GM18507 (cell line): ENCODE measurements at regions not wholly inside any gene's neighbourhood (a gene's known extent, or its start where the extent isn't known, plus 50 kb on each side); places are given as distances from the start of the nearest gene placed in this dataset.
"Not testable (repeated sequence)": the region's sequence is repeated elsewhere in the genome, so short reads cannot be mapped to it uniquely, and the experiment has no call there.

Experiments used
- DNase-seq: peaks from one replicate; pipeline ENCODE4 v3.0.0; 2011; ENCODE audit warnings: low read depth; ENCODE audit not compliant: insufficient read length; ENCODE audit errors: extremely low spot score
- FAIRE-seq: peaks from 2 replicates; lab custom pipeline; 2011; peaks lifted over from hg19 to GRCh38; lab: Jason Lieb, UNC

DNA sequence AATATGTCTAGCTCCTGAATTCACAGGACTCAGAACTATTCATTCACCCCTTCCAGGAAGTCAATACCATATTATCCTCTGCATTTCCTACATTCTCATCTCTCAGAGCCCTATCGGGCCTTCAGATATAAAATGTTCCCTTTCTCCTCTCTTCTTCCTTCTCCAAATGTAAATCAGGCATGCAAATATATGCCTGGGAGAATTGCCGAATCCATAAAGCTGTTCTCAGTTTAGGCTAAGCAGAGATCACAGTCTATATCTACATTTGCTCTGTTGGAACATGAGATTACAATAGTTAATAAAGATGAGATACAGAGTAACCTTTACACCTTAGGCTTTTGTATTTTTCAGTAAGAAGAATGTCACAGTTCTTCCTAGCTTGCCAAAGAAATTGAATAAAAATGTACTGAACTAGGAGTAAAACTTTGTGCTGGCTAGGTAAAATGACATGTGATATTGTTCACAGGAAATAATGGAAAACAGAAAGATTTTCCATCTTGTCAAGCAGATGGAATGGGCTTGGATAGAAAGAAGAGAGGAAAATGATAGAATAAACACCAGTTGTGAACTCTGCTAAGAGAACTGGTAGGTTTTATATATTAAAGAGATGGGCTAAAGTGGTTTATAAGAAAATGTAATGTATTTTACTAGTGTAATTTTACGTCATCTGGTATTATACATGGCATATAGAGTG, 161.5 kb downstream of the NRIP1 start:
- DNase-seq (no peak), FAIRE-seq (no peak)

DNA sequence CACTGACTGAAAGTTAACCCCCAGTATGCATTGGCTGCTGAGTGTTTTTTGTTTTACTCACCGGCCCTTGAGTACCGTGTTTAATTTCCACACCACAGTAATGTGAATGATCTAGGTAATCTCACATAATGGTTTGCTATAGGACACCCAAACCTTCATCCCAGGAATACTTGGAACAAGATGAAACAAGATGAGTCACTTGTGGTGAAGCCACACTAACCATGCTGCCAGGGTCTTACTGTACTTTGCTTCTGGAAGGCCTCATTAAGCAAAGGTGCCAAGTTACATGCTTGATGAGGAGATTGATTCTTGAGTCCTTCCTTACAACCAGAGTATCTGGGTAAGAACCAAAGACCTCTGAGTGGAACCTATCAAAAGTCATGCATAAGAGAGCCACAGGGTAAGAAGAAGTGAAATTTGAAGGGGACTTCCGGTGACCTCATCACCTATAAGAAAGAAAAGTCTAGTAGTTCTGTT, 163.3 kb downstream of the NRIP1 start:
- no peak for DNase-seq
- FAIRE-seq: no peak

DNA sequence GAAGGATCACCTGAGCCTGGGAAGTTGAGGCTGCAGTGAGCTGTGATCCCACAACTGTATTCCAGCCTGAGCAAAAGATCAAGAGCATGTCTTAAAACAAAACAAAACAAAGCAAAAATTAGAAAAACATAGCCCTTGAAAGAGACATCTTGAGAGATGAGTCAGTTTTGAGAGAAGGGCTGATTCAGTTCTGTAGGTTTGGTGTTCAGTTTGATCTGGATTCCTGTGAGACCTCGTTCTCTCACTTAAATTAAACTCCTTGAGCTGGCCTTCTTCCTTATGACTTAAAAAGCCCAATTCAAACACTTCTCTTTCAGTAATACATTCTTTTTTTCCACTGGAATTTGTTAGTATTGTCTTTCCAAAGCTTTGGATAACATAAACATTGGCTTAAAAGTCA, 164.2 kb downstream of the NRIP1 start:
- FAIRE-seq: no peak
- no peak for DNase-seq

DNA sequence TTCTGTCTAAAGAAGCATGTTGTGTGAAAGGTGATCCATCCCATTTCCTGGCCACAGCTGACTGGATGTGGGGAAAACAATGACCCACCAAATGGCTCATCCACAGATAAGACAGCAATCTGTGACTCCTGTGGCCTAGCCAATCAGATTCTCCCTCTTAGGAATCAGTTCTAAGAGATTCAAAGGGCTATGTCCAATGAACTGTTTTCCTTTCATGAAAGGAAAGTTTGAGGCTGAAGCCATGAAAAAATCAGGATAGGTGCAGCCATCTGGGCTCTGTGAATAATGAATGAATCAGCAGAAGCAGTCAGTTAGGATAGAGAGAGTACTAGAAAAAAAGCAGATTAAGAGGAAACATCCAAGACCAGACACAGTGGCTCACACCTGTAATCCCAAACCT, 164.7 kb downstream of the NRIP1 start:
- DNase-seq (no peak), FAIRE-seq (no peak)

DNA sequence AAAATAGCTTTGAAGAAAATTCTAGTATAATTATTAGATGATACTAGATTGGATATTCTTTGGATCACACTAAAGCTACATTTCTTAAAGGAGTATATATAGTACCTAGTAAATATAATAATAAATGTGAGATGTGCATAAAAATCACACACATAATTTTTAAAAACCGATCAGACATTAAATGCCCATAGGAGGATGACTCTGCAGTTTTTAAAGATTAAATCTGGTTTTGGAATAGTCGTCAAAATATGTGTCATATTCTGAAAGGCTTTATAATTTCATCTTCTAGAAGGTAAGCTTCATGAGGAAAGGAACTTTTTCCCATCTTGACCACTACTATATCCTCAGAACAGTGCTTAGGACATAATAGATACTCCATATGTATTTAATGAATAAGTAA, 169.0 kb downstream of the NRIP1 start:
- DNase-seq (no peak), FAIRE-seq (no peak)

DNA sequence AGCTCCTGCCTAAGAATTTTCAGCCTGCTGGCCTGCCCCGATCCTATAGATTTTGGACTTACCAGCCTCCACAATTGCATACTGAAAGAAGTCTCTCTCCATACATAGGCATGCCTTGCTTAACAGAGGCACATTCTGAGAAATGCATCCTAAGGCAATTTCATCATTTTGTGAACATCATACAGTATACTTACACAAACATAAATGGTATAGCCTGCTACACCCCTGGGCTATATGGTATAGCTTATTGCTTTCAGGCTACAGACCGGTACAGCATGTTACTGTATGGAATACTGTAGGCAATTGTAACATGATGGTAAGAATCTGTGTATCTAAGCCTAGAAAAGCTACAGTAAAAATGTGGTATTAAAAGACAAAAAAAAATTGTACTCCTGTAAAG, 174.7 kb downstream of the NRIP1 start:
- FAIRE-seq: no peak
- no peak for DNase-seq

DNA sequence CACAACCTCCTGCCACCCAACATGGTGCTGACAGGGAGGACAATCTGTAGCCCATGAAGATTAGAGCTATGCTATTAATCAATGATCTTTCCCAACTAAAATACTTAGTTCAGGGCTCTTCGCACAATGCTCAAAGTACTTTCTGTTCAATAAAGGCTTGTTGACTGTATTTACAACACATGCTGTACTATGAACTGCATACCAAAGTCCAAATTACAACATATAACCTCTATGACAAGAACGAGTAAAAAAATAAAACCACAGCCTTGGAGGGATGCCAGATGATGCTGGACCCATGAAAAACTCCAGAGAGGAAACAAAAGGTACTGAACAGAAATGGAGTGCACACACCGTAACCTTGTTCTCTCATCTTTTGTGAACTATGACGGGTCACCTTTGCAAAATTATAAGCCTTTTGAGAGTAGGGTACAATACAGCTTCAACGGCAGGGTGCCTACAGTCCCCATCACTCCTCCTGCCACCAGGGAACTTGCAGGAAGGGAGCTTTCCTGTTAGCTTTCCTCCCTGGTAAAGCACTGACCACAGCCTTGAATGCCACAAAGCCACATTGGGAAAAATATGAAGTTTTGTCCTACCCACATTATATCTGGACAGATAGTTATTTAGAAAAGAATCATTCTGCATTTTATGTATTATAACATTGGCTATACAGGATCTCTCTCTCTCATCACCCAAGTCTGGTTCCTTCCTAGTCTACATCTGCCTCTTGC, 175.6 kb downstream of the NRIP1 start:
- no peak for FAIRE-seq
- DNase-seq: no peak

DNA sequence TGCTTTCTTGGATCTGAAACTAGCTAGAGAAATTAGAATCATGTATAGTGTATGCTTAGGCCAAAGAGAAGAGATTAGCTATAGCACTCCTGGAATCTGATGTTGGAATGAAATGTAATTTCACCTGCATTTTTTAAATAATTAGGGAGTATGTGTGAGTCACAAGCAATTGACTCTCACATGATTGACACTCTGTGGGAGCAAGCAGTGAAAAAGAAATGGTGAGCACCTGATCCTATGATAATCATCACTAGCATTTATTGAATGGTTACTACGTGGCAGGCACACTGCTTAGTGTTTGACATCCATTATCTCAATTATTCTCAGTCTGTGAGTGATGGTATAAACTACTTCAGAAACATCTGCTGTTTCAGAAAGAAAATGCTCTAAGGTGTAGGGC, 176.6 kb downstream of the NRIP1 start:
- FAIRE-seq (no peak), DNase-seq (no peak)

DNA sequence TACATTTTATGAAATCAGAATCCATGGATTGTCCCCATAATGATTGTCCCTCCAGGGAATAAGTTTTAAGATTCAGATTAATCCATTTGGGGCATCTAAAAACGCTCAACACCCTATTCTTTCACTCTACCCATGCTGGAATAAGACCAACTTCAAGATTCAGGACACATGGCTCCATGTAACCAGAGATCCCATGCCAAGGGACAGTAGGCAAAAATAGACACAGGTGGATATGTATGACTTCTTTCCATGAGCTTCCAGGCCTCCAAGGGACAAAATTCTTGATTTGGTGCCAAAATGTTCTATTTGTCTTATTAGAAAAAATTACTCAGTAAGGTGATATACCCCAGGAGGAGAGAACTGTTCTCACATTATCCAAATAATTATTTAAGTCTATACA, 178.8 kb downstream of the NRIP1 start:
- no peak for FAIRE-seq

DNA sequence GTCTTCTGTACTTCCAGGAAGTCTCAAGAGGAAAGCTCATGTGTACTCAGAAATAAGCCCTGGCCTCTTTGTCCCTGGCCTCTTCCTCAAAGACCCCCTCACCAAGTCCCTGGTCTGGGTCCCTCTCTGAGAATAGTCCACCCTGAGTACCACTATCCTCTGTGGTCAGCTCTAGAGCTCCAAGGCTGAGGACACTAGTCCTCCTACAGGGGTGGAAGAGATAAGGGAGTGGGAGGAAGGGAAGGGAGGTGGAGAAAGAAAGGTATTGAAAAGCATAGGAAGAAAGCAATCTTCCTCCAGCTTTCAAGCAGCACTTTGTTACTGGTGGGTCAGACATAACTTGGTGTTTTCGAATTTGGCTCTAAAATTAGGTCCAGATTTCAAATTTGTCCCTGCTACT, 181.4 kb downstream of the NRIP1 start:
- FAIRE-seq: no peak

More for the DNA sequence above, 178.8 kb downstream of the NRIP1 start:
- DNase-seq: no peak

DNA sequence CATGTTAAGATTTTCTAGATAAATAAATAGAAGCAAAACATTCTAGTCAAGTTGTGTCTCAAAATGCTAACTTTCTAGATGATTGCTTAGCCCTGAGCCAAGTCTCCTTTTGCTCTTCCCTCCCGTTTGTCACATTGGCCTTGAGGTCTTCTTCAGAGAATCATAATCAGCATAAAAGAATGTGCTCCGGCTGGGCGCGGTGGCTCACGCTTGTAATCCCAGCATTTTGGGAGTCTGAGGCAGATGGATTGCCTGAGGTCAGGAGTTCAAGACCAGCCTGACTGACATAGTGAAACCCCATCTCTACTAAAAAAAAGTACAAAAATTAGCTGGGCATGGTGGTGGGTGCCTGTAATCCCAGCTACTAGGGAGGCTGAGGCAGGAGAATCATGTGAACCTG, 182.3 kb downstream of the NRIP1 start:
- not testable (repeated sequence) for DNase-seq, FAIRE-seq

More for the DNA sequence above, 181.4 kb downstream of the NRIP1 start:
- no peak for DNase-seq

DNA sequence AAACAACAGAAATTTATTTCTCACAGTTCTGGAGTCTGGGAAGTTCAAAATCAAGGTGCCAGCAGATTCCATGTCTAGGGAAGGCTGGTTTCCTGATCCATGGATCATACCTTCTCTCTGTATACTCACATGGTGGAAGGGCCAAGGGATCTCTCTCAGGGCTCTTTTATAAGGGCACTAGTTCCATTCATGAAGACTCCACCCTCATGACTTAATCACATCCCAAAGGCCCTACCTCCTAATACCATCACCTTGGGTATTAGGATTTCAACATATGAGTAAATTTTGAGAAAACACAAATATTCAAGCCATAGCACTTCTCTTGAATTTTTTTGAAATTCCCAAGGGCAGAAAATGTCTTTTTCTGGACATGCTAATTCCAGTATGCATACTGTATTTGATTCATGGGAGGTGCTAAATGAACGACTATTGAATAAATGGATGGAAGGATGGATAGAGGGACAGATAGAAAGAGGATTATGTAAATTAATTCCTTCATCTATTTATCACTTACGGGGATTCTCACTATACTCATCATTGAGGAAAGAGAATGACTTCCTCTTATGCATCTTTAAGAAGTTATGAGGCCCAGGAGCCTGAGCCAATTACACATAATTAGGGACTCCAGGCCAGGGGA, 182.8 kb downstream of the NRIP1 start:
- FAIRE-seq: no peak
- no peak for DNase-seq

DNA sequence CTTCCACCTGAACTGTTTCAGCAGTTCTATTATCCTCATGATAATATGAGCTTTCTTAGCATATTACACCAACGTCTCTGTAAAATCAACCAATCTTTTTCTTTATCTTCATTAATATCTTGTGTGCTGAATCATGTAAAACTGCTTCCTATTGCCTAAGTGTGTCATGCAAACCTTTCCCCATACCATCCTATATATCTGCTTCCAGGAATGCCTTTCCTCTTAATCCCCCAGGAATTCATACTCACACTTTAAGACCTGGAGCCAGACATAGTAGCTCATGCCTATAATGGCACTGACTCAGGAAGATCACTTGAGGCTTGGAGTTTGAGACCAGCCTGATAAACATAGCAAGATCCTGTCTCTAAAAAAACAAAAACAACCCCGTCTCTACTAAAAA, 183.9 kb downstream of the NRIP1 start:
- no peak for FAIRE-seq

DNA sequence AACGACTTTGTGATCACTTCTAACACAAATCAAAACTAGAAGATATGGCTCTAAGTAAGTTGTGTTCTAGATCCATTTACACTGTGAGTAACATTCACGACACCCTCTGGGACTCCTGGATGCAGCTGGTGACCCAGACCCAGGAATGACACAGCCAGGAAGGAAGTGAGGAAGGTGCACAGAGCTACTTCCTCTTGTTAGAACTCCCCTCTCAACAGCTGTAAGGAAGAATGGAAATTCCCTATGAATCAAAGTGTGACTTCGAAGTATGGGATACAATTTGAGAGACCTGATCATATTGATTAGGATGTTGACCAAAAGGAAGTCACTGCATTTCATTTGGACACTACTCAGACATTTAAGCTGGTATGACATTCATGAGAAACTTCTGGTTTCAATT, 185.3 kb downstream of the NRIP1 start:
- FAIRE-seq (no peak), DNase-seq (no peak)

More for the DNA sequence above, 183.9 kb downstream of the NRIP1 start:
- DNase-seq: no peak

DNA sequence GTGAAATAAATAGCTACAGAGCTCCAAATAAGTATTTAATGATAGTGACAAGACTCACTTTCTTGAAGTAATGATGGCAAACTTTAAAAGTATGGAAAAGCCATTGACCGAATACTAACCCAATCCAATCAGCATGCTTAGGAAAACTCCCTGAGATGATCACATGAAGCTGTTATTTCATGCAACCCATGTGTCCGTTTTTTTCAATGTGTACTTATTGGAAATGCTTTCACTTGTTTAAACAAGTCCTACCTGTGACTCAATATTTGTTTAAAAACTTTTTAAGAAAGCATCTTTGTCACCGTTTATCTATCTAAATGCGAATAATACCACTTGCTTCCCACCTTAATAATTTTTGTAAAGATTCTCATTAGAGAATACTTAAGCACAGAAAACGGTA, 185.8 kb downstream of the NRIP1 start:
- FAIRE-seq (no peak), DNase-seq (no peak)

DNA sequence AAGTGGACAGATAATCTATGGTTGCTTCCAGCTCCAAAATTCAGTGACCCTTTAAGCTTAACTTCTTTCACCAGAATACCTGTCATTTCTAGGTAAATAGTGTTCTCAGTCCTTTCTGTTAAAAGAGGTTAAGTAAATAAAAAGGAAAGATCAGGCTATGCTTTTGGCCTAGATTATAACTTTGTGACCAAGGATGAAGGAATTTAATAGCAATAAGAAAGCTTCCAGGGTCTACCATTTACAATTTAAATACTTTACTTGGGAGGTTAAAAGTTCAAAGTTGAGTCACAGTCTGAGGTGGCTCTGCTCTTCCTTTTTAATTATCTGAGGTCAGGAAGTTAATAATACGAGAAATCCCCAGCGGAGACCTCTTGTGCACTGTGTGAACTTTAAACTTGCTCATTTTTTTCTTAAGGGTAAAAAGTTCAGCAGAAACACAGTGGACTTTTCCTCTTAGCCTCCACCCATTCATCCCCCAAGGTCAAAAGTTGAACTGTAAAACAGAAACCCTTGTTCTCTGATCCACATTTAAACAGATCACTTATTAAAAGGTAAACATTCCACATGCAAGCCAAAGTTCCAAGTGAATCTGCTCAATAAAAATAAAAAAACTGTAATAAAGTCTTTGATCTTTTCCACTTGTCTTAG, 187.1 kb downstream of the NRIP1 start:
- FAIRE-seq (peak; percentile 38), DNase-seq (peak; percentile 18)

DNA sequence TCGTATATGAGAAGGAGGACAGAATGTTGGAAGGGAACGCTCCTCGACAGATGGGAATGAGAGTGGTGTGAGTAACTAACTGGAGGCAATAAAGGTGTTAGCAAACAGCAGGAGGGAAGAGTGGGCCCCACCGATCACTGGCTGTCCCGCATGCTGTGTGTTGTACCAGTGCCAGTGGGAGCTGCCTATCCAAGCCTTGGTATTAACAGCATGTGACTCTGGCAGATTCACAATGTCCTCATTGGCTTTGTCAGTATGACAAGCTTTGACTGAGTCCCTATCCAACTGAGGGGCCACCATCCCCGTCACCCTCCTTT, 188.3 kb downstream of the NRIP1 start:
- DNase-seq (no peak), FAIRE-seq (no peak)

DNA sequence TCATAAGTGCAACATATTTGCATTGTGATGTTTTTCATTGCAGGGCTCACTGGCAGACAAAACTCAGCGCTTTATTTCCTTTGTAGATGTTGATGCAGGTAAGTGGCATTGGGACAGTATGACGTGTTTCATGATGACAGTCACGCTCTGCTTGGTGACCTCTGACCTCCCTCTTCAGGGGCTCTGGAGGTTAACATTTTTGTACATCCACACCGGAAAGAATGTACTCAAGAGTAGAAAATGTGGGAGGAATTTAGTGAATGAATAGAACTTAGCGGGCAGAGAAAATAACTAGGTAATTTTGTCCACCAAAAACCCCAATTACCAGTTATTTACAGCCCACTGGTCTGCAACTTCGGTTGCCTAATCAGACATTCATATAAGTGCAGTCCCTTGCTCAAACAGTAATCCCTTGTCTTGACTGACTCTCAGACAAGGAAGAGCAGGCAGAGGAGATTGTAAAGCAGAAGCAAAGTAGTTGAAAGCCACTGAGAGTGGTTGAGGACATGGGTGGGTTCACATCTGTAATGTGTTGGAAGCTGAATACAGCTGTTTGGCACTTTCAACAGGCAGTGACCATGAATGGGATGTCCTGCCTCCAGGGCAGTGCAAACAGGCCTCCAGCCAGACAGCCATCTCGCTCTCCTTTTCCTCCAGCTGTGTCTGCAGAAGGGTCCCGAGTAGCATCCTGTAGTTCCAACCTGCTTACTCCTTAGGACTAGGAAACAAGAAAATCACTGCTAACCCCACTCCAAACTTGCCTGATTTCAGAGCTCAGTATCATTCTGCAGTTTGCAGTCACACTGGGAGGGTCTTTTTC, 188.9 kb downstream of the NRIP1 start:
- DNase-seq (no peak), FAIRE-seq (peak; percentile 80)

DNA sequence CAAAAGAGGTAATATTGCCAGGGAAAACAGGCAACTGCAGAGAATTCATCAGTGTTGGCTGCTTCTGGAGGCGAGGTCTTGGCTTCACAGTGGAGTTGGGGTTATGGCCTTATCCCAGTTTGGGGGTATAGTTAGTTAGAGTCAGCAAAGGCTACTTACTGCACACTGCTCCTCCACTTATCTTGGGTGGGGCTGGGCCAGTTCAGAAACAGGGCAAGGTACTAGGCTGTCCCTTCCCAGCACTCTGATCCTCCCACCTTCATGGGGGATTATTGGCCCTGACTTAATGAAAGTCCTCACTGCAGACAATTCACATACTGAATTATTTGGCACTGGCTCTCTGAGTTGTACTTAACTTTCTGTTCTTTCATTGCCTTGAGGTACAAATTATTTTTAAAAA, 189.6 kb downstream of the NRIP1 start:
- DNase-seq (no peak), FAIRE-seq (no peak)

DNA sequence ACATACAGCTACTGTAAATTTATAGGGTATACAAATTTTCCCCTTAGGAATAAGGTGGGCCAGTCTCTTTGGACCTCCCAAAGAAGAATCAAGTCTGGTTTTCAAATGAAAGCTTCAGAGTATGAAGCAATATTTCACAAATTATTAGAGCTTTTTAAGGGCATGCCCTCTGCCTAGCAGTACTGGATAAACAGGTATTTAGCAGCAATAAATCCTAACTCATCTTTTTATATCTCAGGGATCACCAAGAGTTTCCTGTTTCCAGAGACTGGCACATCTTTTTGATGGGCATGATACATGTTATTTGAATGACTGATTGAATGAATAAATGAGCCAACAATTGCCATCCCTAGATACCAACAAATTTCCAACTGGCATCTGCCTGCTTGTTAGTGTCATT, 190.4 kb downstream of the NRIP1 start:
- DNase-seq (no peak), FAIRE-seq (no peak)
